WERI-Rb-1 (cell line): ENCODE measurements at regions not wholly inside any gene's neighbourhood (a gene's known extent, or its start where the extent isn't known, plus 50 kb on each side); places are given as distances from the start of the nearest gene placed in this dataset.
"Not testable (repeated sequence)": the region's sequence is repeated elsewhere in the genome, so short reads cannot be mapped to it uniquely, and the experiment has no call there.

Source experiments
- DNase-seq: peaks from one replicate; pipeline ENCODE4 v3.0.0-alpha.2; 2020
- H3K27ac ChIP-seq: fragments of 250-450 bp; sonication (Bioruptor Pico); 2 replicates; pipeline ENCODE4 v1.5.1; 2020; ENCODE audit warnings: mild to moderate bottlenecking, moderate library complexity
- H3K27me3 ChIP-seq: fragments of 250-450 bp; sonication (Bioruptor Pico); 2 replicates; pipeline ENCODE4 v1.5.1; 2021; ENCODE audit warnings: mild to moderate bottlenecking, low read depth, moderate library complexity; ENCODE audit not compliant: insufficient read depth, severe bottlenecking
- H3K36me3 ChIP-seq: fragments of 250-450 bp; sonication (Bioruptor Pico); 2 replicates; pipeline ENCODE4 v1.5.1; 2020; ENCODE audit warnings: mild to moderate bottlenecking, moderate library complexity
- H3K4me3 ChIP-seq: 2 replicates; pipeline ENCODE4 v1.5.1; 2011; ENCODE audit warnings: low read depth, mild to moderate bottlenecking, control low read depth, low read length
- H3K9me3 ChIP-seq: fragments of 250-450 bp; sonication (Bioruptor Pico); 2 replicates; pipeline ENCODE4 v1.5.1; 2021; ENCODE audit warnings: mild to moderate bottlenecking, moderate library complexity; ENCODE audit not compliant: severe bottlenecking
- TF ChIP-seq, protein P1 (sequence below): IDR thresholded peaks from 2 replicates; pipeline ENCODE4 v1.5.1; 2011; ENCODE audit warnings: low read depth, mild to moderate bottlenecking, control low read depth, inconsistent platforms, low read length

DNA sequence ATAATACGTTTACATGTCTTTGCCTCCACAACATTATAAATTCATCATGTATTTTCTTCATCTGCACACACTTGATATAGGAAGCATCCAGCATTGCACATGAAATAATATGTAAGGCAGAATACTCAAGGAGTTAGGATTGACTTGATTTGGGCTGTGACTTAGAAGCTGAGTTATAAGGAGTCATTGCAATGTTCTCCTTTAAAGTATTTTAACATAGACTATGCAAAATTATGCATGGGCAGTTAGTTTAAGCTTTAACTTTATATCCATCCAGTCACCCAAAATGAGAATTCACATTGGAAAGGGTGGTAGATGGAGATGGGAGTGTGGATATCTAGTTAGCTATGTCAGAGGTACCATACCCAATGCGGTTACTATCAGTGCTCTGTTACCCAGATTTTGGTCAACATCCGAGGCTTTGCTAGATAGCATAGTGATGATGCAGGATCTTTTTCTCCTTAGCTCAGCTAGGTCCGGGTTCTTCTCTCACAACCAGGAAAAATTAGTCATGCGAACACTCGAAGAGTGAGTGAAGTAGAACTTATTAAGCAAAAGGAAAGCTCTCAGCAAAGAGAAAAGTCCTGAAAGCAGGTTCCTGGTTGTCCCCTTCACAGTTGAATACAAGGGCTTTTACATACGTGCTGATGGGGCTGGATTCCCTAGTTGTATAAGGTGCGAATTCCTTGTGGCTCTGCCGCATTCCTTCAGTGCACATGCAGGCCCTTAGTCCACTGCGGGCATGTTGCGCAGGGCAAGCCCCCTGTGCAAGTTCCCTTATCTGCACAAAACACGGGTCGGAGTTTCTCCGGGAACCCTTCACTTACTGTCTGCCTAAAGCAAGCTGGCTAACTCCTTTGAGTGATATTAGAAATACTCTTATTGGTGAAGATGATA, 73.1 kb upstream of the FAM20A start:
- Histone ChIP-seq H3K27ac (no peak overlapping the region), H3K9me3 (no peaks in the 10 kb centered on the region), H3K36me3 (no peaks in the 10 kb centered on the region), H3K4me3 (no peak overlapping the region), H3K27me3 (no peaks in the 10 kb centered on the region)
- DNase-seq, result no peak
- TF ChIP-seq, protein P1, sequence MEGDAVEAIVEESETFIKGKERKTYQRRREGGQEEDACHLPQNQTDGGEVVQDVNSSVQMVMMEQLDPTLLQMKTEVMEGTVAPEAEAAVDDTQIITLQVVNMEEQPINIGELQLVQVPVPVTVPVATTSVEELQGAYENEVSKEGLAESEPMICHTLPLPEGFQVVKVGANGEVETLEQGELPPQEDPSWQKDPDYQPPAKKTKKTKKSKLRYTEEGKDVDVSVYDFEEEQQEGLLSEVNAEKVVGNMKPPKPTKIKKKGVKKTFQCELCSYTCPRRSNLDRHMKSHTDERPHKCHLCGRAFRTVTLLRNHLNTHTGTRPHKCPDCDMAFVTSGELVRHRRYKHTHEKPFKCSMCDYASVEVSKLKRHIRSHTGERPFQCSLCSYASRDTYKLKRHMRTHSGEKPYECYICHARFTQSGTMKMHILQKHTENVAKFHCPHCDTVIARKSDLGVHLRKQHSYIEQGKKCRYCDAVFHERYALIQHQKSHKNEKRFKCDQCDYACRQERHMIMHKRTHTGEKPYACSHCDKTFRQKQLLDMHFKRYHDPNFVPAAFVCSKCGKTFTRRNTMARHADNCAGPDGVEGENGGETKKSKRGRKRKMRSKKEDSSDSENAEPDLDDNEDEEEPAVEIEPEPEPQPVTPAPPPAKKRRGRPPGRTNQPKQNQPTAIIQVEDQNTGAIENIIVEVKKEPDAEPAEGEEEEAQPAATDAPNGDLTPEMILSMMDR, result no peak

DNA sequence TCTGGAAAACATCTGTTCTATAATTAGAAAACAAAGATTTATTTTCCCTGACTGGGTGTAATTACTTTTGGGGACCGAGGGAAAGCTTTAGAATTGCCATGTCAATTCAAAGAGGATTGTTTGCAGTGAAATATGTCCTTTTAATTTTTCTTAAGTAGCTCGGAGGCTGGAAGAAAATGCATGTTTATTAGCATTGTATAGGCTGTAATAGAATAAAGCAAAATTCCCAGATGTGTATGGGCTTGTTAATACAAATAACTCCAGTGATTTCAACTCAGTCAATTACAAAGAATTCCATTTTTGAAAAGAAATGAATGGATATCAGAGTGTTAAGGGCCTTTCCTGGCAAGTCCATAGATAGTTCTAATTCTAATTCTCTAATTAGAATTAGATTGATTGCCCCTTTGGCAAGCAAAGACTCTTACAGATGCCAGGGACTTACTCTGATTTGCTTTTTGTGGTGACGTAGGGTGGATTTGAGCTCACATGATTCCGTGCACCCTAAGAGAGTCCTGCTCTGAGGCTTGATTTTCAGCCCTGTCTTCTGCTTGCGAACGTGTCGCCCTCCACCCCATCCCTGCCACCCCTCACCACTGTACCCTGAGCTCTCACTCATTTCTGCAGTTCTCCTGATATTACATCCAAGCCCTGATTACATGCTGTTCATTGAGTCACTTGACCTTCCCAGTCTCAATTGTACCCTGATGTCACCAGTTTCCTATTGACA, 70.0 kb upstream of the FAM20A start:
- no peaks in the 10 kb centered on the region for H3K9me3 ChIP-seq
- DNase-seq, result no peak
- no peaks in the 10 kb centered on the region for H3K36me3 ChIP-seq
- no peaks in the 10 kb centered on the region for H3K27me3 ChIP-seq
- H3K27ac ChIP-seq, result no peak overlapping the region
- TF ChIP-seq, protein P1, result no peak
- H3K4me3 ChIP-seq, result no peak overlapping the region

DNA sequence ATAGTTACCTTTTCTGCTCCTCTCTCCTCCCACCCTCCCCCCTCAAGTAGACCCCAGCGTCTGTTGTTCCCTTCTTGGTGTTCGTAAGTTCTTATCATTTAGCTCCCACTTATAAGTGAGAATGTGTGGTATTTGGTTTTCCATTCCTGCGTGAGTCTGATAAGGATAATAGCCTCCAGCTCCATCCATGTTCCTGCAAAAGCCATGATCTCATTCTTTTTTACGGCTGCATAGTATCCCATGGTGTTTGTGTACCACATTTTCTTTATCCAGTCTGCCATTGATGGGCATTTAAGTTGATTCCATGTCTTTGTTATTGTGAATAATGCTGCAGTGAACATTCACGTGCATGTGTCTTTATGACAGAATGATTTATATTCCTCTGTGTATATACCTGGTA, 65.3 kb upstream of the FAM20A start:
- H3K36me3 ChIP-seq, H3K27me3 ChIP-seq, H3K9me3 ChIP-seq, DNase-seq, H3K27ac ChIP-seq, H3K4me3 ChIP-seq: not testable (repeated sequence)

DNA sequence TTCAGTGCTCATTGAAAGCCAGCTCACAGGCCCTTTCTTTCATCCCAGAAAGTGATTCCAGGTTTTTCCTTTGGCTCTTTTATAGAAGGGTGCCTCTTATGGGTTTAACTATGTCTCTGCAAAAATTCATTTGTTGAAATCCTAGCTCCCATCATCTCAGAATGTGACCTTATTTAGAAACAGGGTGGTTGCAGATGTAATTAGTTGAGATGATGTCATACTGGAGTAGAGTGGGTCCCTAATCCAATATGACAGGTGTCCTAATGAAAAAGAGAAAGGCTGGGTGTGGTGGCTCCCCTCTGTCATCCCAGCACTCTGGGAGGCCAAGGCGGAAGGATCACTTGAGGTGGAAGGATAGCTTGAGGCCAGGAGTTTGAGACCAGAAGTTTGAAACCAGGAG, 64.2 kb upstream of the FAM20A start:
- Histone ChIP-seq H3K4me3 (no peak overlapping the region), H3K27ac (no peak overlapping the region), H3K27me3 (no peaks in the 10 kb centered on the region), H3K9me3 (no peaks in the 10 kb centered on the region), H3K36me3 (no peaks in the 10 kb centered on the region)
- TF ChIP-seq, protein P1, result no peak
- DNase-seq, result no peak

DNA sequence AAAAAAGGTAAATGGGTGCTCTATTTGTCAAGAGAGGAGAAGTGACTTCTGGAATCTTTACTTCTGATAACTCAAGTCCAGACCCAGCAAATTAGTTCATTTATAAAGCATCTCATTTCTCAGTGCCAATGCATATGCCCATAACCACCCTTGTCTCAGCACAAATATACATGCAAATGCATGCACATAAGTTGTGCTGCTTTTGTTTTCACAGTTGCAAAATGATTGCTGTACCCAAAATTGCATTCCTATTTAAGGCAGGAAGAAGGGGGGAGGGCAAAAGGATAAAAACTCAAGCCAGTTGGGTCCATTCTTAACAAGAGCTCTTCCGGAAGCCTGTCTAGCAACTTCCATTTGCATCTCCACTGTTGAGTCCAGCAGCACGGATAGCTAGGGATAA, 61.3 kb upstream of the FAM20A start:
- Histone ChIP-seq H3K27me3 (no peaks in the 10 kb centered on the region), H3K4me3 (no peak overlapping the region), H3K9me3 (no peaks in the 10 kb centered on the region), H3K36me3 (no peaks in the 10 kb centered on the region), H3K27ac (no peak overlapping the region)
- DNase-seq, result no peak
- TF ChIP-seq, protein P1, result no peak

DNA sequence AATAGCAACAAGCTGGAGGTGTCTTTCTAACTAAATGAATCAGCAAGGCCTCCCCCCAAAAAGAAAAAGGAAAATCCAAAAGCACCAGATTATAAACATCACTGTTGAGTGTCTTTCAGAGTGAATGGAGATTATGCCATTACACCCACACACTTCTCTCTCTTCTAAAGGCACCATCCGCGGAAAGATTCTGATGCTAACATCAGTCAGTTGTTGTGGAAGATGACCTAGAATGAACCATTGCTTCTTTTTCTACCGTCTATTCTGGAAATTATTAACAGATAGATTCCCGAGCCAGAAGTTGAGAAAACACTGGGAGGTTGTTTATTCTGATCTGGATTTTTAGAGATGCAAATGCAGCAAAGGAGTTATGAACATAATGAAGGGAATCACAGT, 60.9 kb upstream of the FAM20A start:
- Histone ChIP-seq H3K27ac (no peak overlapping the region), H3K36me3 (no peaks in the 10 kb centered on the region), H3K9me3 (no peaks in the 10 kb centered on the region), H3K4me3 (no peak overlapping the region), H3K27me3 (no peaks in the 10 kb centered on the region)
- DNase-seq, result no peak
- TF ChIP-seq, protein P1, result no peak
